Neural cell (in vitro differentiated cells): ENCODE measurements at regions not wholly inside any gene's neighbourhood (a gene's known extent, or its start where the extent isn't known, plus 50 kb on each side); places are given as distances from the start of the nearest gene placed in this dataset.

Experiments used
- H2AFZ ChIP-seq: fragments of 200-600, 300-800 bp; sonication (generic), shearing (Covaris generic); 2 replicates; pipeline ENCODE4 v1.6.0; 2014; ENCODE audit warnings: low read depth, mild to moderate bottlenecking, antibody characterized with exemption, low read length, moderate library complexity
- H3F3A ChIP-seq: fragments of 200-600 bp; shearing (Covaris generic); 2 replicates; pipeline ENCODE4 v1.6.1; 2016; ENCODE audit warnings: mild to moderate bottlenecking, moderate library complexity, mixed read lengths, antibody characterized with exemption, low read length; ENCODE audit not compliant: insufficient read depth, poor library complexity, severe bottlenecking
- H3K27ac ChIP-seq: fragments of 200-600, 300-800 bp; sonication (generic), shearing (Covaris generic); 2 replicates; pipeline ENCODE4 v1.5.1; 2014; ENCODE audit warnings: mild to moderate bottlenecking, low read length, moderate library complexity
- H3K27me3 ChIP-seq: fragments of 300-800, 200-600 bp; sonication (generic), shearing (Covaris generic); 2 replicates; pipeline ENCODE4 v1.6.0; 2014; ENCODE audit warnings: mild to moderate bottlenecking, low read depth, low read length, moderate library complexity; ENCODE audit not compliant: insufficient read depth
- H3K36me3 ChIP-seq: fragments of 300-800, 200-600 bp; sonication (generic), shearing (Covaris generic); 2 replicates; pipeline ENCODE4 v1.5.1; 2014; ENCODE audit warnings: mild to moderate bottlenecking, antibody characterized with exemption, low read length, moderate library complexity; ENCODE audit not compliant: insufficient read depth
- H3K4me2 ChIP-seq: fragments of 300-800, 200-600 bp; sonication (generic), shearing (Covaris generic); 2 replicates; pipeline ENCODE4 v1.6.0; 2014; ENCODE audit warnings: mild to moderate bottlenecking, low read length
- H3K4me3 ChIP-seq: fragments of 300-800, 200-600 bp; sonication (generic), shearing (Covaris generic); 2 replicates; pipeline ENCODE4 v1.5.1; 2014; ENCODE audit warnings: mild to moderate bottlenecking, low read length, moderate library complexity
- H3K79me2 ChIP-seq: fragments of 200-600 bp; shearing (Covaris generic); replicated peaks from 2 replicates; pipeline ENCODE4 v1.6.0; 2014; ENCODE audit warnings: mild to moderate bottlenecking, low read length, moderate library complexity; ENCODE audit not compliant: insufficient read depth
- H3K9ac ChIP-seq: fragments of 300-800, 200-600 bp; sonication (generic), shearing (Covaris generic); 2 replicates; pipeline ENCODE4 v1.6.1; 2016; ENCODE audit warnings: mild to moderate bottlenecking, low read length, mixed read lengths
- H3K9me2 ChIP-seq: fragments of 200-600 bp; shearing (Covaris generic); 2 replicates; pipeline ENCODE4 v1.6.1; 2016; ENCODE audit warnings: mild to moderate bottlenecking, low read length, mixed read lengths; ENCODE audit not compliant: insufficient read depth
- H3K9me3 ChIP-seq: fragments of 200-600, 300-800 bp; sonication (generic), shearing (Covaris generic); 2 replicates; pipeline ENCODE4 v1.6.1; 2016; ENCODE audit warnings: mild to moderate bottlenecking, mixed run types, low read length, moderate library complexity, mixed read lengths
- H4K20me1 ChIP-seq: fragments of 200-600 bp; shearing (Covaris generic); 2 replicates; pipeline ENCODE4 v1.6.1; 2016; ENCODE audit warnings: mild to moderate bottlenecking, mixed run types; ENCODE audit not compliant: insufficient read depth
- EP300 ChIP-seq: fragments of 450-650 bp; conservative IDR thresholded peaks from 2 replicates; pipeline ENCODE4 v1.6.1; 2014; ENCODE audit warnings: antibody characterized with exemption, mild to moderate bottlenecking, moderate library complexity; ENCODE audit not compliant: poor library complexity, severe bottlenecking
- EZH2 ChIP-seq: fragments of 200-600, 300-800 bp; shearing (Covaris generic), sonication (generic); IDR thresholded peaks from 2 replicates; pipeline ENCODE4 v1.6.1; 2014; ENCODE audit warnings: antibody characterized with exemption, low read length, borderline replicate concordance, mild to moderate bottlenecking; ENCODE audit not compliant: insufficient read depth, poor library complexity, severe bottlenecking
- MXI1 ChIP-seq: fragments of 450-650 bp; conservative IDR thresholded peaks from 2 replicates; pipeline ENCODE4 v1.6.1; 2014; ENCODE audit warnings: antibody characterized with exemption, mild to moderate bottlenecking; ENCODE audit not compliant: poor library complexity, severe bottlenecking
- POLR2AphosphoS5 ChIP-seq: IDR thresholded peaks from 2 replicates; pipeline ENCODE4 v1.6.1; 2012
- RAD21 ChIP-seq: fragments of 450-650 bp; conservative IDR thresholded peaks from 2 replicates; pipeline ENCODE4 v1.6.1; 2014; ENCODE audit warnings: antibody characterized with exemption, mild to moderate bottlenecking, moderate library complexity
- SMC3 ChIP-seq: fragments of 450-650 bp; conservative IDR thresholded peaks from 2 replicates; pipeline ENCODE4 v1.6.1; 2014; ENCODE audit warnings: antibody characterized with exemption, mild to moderate bottlenecking, moderate library complexity; ENCODE audit not compliant: poor library complexity
- TAF1 ChIP-seq: IDR thresholded peaks from 2 replicates; pipeline ENCODE4 v1.6.1; 2012; ENCODE audit warnings: low read depth
- TF ChIP-seq, protein P1 (sequence below): IDR thresholded peaks from 2 replicates; pipeline ENCODE4 v1.6.1; 2012; ENCODE audit warnings: borderline replicate concordance
- TF ChIP-seq, protein P2 (sequence below): fragments of 450-650 bp; IDR thresholded peaks from 2 replicates; pipeline ENCODE4 v1.5.1; 2014; ENCODE audit warnings: antibody characterized with exemption, mild to moderate bottlenecking, moderate library complexity; ENCODE audit not compliant: poor library complexity, severe bottlenecking

DNA sequence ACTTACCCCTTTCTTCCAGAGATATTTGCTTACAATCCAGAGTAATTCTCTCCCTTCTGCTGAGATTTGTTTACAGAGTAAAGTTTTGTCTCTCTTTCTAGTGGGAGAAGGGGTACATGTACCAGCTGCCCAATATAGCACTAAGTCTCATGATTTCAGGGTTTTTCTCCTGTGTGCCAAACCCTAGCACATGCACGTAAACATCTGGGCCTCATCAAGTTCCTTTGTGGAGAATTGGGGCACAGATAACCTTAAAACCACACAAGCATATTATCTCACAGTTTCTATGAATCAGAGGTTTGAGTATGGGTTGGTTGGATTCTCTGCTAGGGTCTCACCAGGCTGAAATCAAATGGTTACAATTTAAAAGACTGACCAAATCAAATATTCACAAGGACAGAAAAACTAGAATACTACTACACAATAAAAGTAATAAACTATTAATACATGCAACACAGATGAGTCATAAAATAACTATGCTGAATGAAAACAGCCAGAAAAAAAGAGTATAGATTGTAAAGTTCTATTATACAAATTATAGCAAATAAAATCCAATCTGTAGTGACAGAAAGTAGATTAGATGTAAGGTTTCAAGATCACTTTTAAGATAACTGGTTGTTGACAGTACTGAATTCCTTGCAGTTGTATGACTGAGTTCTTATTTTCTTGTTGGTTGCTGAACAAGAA, 347.4 kb upstream of the PTBP2 start:
- TF ChIP-seq POLR2AphosphoS5 (no peak), SMC3 (no peak), RAD21 (no peak), EZH2 (no peak), EP300 (no peak), TAF1 (no peak), MXI1 (no peak)
- TF ChIP-seq, protein P1, sequence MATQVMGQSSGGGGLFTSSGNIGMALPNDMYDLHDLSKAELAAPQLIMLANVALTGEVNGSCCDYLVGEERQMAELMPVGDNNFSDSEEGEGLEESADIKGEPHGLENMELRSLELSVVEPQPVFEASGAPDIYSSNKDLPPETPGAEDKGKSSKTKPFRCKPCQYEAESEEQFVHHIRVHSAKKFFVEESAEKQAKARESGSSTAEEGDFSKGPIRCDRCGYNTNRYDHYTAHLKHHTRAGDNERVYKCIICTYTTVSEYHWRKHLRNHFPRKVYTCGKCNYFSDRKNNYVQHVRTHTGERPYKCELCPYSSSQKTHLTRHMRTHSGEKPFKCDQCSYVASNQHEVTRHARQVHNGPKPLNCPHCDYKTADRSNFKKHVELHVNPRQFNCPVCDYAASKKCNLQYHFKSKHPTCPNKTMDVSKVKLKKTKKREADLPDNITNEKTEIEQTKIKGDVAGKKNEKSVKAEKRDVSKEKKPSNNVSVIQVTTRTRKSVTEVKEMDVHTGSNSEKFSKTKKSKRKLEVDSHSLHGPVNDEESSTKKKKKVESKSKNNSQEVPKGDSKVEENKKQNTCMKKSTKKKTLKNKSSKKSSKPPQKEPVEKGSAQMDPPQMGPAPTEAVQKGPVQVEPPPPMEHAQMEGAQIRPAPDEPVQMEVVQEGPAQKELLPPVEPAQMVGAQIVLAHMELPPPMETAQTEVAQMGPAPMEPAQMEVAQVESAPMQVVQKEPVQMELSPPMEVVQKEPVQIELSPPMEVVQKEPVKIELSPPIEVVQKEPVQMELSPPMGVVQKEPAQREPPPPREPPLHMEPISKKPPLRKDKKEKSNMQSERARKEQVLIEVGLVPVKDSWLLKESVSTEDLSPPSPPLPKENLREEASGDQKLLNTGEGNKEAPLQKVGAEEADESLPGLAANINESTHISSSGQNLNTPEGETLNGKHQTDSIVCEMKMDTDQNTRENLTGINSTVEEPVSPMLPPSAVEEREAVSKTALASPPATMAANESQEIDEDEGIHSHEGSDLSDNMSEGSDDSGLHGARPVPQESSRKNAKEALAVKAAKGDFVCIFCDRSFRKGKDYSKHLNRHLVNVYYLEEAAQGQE = no peak
- TF ChIP-seq, protein P2, sequence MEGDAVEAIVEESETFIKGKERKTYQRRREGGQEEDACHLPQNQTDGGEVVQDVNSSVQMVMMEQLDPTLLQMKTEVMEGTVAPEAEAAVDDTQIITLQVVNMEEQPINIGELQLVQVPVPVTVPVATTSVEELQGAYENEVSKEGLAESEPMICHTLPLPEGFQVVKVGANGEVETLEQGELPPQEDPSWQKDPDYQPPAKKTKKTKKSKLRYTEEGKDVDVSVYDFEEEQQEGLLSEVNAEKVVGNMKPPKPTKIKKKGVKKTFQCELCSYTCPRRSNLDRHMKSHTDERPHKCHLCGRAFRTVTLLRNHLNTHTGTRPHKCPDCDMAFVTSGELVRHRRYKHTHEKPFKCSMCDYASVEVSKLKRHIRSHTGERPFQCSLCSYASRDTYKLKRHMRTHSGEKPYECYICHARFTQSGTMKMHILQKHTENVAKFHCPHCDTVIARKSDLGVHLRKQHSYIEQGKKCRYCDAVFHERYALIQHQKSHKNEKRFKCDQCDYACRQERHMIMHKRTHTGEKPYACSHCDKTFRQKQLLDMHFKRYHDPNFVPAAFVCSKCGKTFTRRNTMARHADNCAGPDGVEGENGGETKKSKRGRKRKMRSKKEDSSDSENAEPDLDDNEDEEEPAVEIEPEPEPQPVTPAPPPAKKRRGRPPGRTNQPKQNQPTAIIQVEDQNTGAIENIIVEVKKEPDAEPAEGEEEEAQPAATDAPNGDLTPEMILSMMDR = no peak
- no peaks in the 10 kb centered on the region for H3K27me3 ChIP-seq
- H3K9me2 ChIP-seq = no peaks in the 10 kb centered on the region
- H3K4me3 ChIP-seq = no peak overlapping the region
- no peaks in the 10 kb centered on the region for H3F3A ChIP-seq
- no peak overlapping the region for H2AFZ ChIP-seq
- no peak overlapping the region for H3K4me2 ChIP-seq
- H3K27ac ChIP-seq = no peak overlapping the region
- H3K9me3 ChIP-seq = no peaks in the 10 kb centered on the region
- no peak overlapping the region for H3K9ac ChIP-seq
- H4K20me1 ChIP-seq = no peaks in the 10 kb centered on the region
- no peaks in the 10 kb centered on the region for H3K79me2 ChIP-seq
- no peaks in the 10 kb centered on the region for H3K36me3 ChIP-seq

DNA sequence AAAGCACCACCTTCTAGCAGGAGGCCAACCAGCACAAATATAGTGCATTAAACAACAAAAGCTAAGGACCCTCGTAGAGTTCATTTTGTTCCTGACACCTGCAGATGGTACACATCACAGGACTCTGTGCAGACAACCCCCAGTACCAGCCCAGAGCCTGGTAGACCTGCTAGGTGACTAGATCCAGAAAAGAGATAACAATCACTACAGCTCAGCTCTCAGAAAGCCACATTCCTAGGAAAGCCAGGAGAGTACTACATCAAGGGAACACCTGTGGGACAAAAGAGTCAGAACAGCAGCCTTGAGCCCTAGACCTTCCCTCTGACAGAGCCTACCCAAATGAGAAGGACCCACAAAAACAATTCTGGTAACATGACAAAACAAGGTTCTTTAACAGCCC, 344.7 kb upstream of the PTBP2 start:
- H3K27ac ChIP-seq = no peak overlapping the region
- H3K4me2 ChIP-seq = no peak overlapping the region
- H3K4me3 ChIP-seq = no peak overlapping the region
- no peaks in the 10 kb centered on the region for H3K79me2 ChIP-seq
- no peak overlapping the region for H2AFZ ChIP-seq
- no peaks in the 10 kb centered on the region for H3K27me3 ChIP-seq
- H3K9me3 ChIP-seq = no peaks in the 10 kb centered on the region
- no peaks in the 10 kb centered on the region for H3F3A ChIP-seq
- H4K20me1 ChIP-seq = no peaks in the 10 kb centered on the region
- no peaks in the 10 kb centered on the region for H3K36me3 ChIP-seq
- no peak overlapping the region for H3K9ac ChIP-seq
- H3K9me2 ChIP-seq = no peaks in the 10 kb centered on the region
- TF ChIP-seq EP300 (no peak), RAD21 (no peak), MXI1 (no peak), SMC3 (no peak), EZH2 (no peak), TAF1 (no peak), POLR2AphosphoS5 (no peak)
- TF ChIP-seq, protein P1 = no peak
- TF ChIP-seq, protein P2 = no peak
